OCI-LY7 (cell line): ENCODE measurements at regions not wholly inside any gene's neighbourhood (a gene's known extent, or its start where the extent isn't known, plus 50 kb on each side); places are given as distances from the start of the nearest gene placed in this dataset.

Experiments
- CTCF ChIP-seq: fragments of 200-600 bp; sonication (generic); conservative IDR thresholded peaks from 2 replicates; pipeline ENCODE4 v1.5.1; 2014; ENCODE audit warnings: mild to moderate bottlenecking, antibody characterized with exemption, low read length, moderate library complexity, mixed read lengths
- EZH2phosphoT487 ChIP-seq: fragments of 200-600 bp; sonication (generic); IDR thresholded peaks from 2 replicates; pipeline ENCODE4 v1.6.1; 2018; ENCODE audit warnings: low read depth, borderline replicate concordance, mild to moderate bottlenecking, mixed run types, antibody characterized with exemption, low read length, moderate library complexity, mixed read lengths

GRCh38 chr2:77778917-77779316 is 256.7 kb upstream of the LRRTM4 start:
- TF ChIP-seq CTCF (no peak), EZH2phosphoT487 (no peak)
